Mucosa of descending colon (tissue), 3 donors: ENCODE measurements at regions not wholly inside any gene's neighbourhood (a gene's known extent, or its start where the extent isn't known, plus 50 kb on each side); places are given as distances from the start of the nearest gene placed in this dataset.
A peak's percentile ranks its signal among the peaks of the same experiment; 100 is the strongest.

Source experiments
- ATAC-seq: fragments of 200-7000 bp; cut with Tn5 transposase; one replicate; pipeline ENCODE4 v1.9.1; 2020; ENCODE audit warnings: mild to moderate bottlenecking, moderate library complexity
- DNase-seq, 3 donors: peaks; one replicate each; pipeline ENCODE4 v3.0.0-alpha.2; 2020
- H3K36me3 ChIP-seq: fragments of 200-600 bp; one replicate; pipeline ENCODE4 v1.8.0; 2021; ENCODE audit warnings: low read depth, mild to moderate bottlenecking
- H3K4me1 ChIP-seq: fragments of 200-600 bp; one replicate; pipeline ENCODE4 v1.8.0; 2021; ENCODE audit warnings: low read depth, mild to moderate bottlenecking
- H3K4me3 ChIP-seq: fragments of 200-600 bp; one replicate; pipeline ENCODE4 v1.8.0; 2021; ENCODE audit warnings: mild to moderate bottlenecking
- H3K9me3 ChIP-seq: fragments of 200-600 bp; one replicate; pipeline ENCODE4 v1.8.0; 2021; ENCODE audit warnings: mild to moderate bottlenecking
- intact Hi-C, 2 donors: fragments of 100-400 bp; cut with DNase I in 1 of 2; cut with micrococcal nuclease in 1 of 2; formaldehyde crosslinking; loops; one replicate each; pipeline versions ENCODE4 v1.11.0 to v1.11.1; 2022; cut with DNase I, micrococcal nuclease
- TF ChIP-seq, protein P1 (sequence below): fragments of 200-600 bp; IDR thresholded peaks from one replicate; pipeline ENCODE4 v1.8.0; 2022; ENCODE audit warnings: antibody characterized with exemption, mild to moderate bottlenecking
- donor health status: DM: no; HTN: no; CAD: no; lungs with moderate emphysema.
- donor health status: DM: no; HTN: no; CAD: no.
- donor health status: DM: no; HTN: yes; CAD: no.

GRCh38 chr12:67810166-67810565 is 161.6 kb downstream of the DYRK2 start:
- H3K4me3 ChIP-seq, result no peak overlapping the region
- no peaks in the 10 kb centered on the region for H3K9me3 ChIP-seq
- no peak for ATAC-seq
- TF ChIP-seq, protein P1, sequence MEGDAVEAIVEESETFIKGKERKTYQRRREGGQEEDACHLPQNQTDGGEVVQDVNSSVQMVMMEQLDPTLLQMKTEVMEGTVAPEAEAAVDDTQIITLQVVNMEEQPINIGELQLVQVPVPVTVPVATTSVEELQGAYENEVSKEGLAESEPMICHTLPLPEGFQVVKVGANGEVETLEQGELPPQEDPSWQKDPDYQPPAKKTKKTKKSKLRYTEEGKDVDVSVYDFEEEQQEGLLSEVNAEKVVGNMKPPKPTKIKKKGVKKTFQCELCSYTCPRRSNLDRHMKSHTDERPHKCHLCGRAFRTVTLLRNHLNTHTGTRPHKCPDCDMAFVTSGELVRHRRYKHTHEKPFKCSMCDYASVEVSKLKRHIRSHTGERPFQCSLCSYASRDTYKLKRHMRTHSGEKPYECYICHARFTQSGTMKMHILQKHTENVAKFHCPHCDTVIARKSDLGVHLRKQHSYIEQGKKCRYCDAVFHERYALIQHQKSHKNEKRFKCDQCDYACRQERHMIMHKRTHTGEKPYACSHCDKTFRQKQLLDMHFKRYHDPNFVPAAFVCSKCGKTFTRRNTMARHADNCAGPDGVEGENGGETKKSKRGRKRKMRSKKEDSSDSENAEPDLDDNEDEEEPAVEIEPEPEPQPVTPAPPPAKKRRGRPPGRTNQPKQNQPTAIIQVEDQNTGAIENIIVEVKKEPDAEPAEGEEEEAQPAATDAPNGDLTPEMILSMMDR, result no peak
- DNase-seq, result no peak
- H3K36me3 ChIP-seq, result no peaks in the 10 kb centered on the region
- H3K4me1 ChIP-seq, result no peaks in the 10 kb centered on the region
- intact Hi-C loops, result no loop called here

GRCh38 chr12:67811437-67812361 is 163.2 kb downstream of the DYRK2 start:
- DNase-seq, result no peak
- TF ChIP-seq, protein P1, result no peak
- intact Hi-C loops, result no loop called here
- Histone ChIP-seq H3K9me3 (peaks cover 13% of the 10 kb centered on the region), H3K4me3 (no peak overlapping the region), H3K36me3 (no peaks in the 10 kb centered on the region), H3K4me1 (no peaks in the 10 kb centered on the region)
- ATAC-seq, result peak; percentile 94

- Histone ChIP-seq H3K9me3 (peaks cover 16% of the 10 kb centered on the region), H3K36me3 (no peaks in the 10 kb centered on the region), H3K4me1 (no peaks in the 10 kb centered on the region), H3K4me3 (no peak overlapping the region)
- DNase-seq (no peak), ATAC-seq (no peak)
- TF ChIP-seq, protein P1, result no peak
- intact Hi-C loops, result no loop called here
These were observed 164.9 kb downstream of the DYRK2 start for GRCh38 chr12:67813456-67813904.

DNA sequence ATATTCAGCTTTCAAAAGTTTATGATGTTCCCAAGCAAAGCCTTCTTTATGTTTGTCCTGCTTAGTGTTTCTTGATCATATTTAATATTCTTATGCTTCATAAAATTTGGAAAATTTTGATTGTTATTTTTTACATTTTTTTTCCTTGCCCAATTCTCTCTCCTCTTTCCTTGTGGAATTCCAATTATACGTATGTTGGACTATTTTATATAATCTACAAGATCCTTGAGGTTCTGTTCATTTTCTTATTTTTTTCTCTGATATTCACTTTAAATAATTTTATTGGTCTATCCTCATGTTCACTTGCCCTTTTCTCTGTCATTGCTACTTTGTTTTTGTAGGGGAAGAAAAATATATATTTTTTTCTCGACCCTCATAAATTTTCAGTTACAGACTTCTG is 167.7 kb downstream of the DYRK2 start:
- Histone ChIP-seq H3K36me3 (no peaks in the 10 kb centered on the region), H3K9me3 (peaks cover 16% of the 10 kb centered on the region), H3K4me1 (no peaks in the 10 kb centered on the region), H3K4me3 (no peak overlapping the region)
- DNase-seq (no peak), ATAC-seq (no peak)
- intact Hi-C loops, result no loop called here
- TF ChIP-seq, protein P1, result no peak

- Histone ChIP-seq H3K4me3 (no peak overlapping the region), H3K36me3 (no peaks in the 10 kb centered on the region), H3K4me1 (no peaks in the 10 kb centered on the region), H3K9me3 (peaks cover 16% of the 10 kb centered on the region)
- intact Hi-C loops, result no loop called here
- no peak for ATAC-seq
- DNase-seq, result no peak
- TF ChIP-seq, protein P1, result no peak
These were observed 169.9 kb downstream of the DYRK2 start for GRCh38 chr12:67818459-67818903.
